Epithelial cell of esophagus (primary cell): ENCODE measurements at regions not wholly inside any gene's neighbourhood (a gene's known extent, or its start where the extent isn't known, plus 50 kb on each side); places are given as distances from the start of the nearest gene placed in this dataset.

ENCODE experiments used
- DNase-seq: peaks from one replicate; pipeline ENCODE4 v3.0.0; 2010; ENCODE audit warnings: low read depth
- H3K4me3 ChIP-seq: 2 replicates; pipeline ENCODE4 v1.5.1; 2011; ENCODE audit warnings: mild to moderate bottlenecking, low read length, control low read depth
- CTCF ChIP-seq: IDR thresholded peaks from 2 replicates; pipeline ENCODE4 v1.5.1; 2011; ENCODE audit warnings: low read depth, mild to moderate bottlenecking, low read length, control low read depth, inconsistent platforms; ENCODE audit not compliant: insufficient read depth; ENCODE audit errors: missing control alignments

DNA sequence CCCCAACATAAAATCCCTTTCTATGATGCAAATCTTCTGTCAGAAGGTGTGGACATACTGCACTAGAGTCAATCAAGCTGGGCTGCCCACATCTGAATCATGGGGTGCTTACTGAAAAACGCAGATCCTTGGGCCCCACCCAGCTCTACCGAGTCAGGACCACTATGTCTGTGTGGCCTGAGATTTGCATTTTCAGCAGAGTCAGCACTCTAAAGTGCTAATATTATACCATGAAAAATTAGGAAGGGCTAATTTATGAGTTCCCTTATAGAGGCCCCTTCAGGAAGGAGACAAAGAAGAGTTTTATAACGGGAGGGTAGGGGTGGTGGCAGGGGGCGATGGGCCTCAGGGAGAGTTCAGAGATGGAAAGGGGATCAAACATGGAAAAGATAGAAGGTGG is 163.3 kb upstream of the NABP1 start:
- no peak for TF ChIP-seq CTCF
- DNase-seq: no peak
- no peak overlapping the region for H3K4me3 ChIP-seq

DNA sequence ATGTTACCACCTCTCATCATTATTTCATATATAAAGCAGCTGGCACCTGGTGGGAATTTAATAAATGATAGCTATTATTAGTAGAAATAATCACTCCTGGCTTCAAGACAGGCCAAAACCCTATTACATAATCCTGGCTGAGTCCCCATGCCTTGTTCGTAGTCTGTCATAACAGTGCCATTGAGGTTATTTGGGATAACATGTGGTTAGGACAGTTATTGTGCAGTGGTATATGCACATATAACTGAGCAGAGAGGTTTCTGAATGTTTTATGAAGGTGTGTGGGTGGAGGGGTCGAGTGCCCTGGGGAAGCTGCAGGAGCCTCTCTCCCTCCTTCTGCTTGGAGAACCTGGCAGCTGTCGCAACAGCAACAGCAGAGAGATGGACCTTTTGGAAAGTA is 162.4 kb upstream of the NABP1 start:
- no peak overlapping the region for H3K4me3 ChIP-seq
- DNase-seq: no peak
- no peak for TF ChIP-seq CTCF

- H3K4me3 ChIP-seq: no peak overlapping the region
- no peak for DNase-seq
- TF ChIP-seq CTCF: no peak
Observed at GRCh38 chr2:191516260-191516659, 161.7 kb upstream of the NABP1 start.

- DNase-seq: peak; percentile 43
- no peak overlapping the region for H3K4me3 ChIP-seq
- TF ChIP-seq CTCF: peak; percentile 68
Observed at GRCh38 chr2:191521608-191522208, 156.2 kb upstream of the NABP1 start.

DNA sequence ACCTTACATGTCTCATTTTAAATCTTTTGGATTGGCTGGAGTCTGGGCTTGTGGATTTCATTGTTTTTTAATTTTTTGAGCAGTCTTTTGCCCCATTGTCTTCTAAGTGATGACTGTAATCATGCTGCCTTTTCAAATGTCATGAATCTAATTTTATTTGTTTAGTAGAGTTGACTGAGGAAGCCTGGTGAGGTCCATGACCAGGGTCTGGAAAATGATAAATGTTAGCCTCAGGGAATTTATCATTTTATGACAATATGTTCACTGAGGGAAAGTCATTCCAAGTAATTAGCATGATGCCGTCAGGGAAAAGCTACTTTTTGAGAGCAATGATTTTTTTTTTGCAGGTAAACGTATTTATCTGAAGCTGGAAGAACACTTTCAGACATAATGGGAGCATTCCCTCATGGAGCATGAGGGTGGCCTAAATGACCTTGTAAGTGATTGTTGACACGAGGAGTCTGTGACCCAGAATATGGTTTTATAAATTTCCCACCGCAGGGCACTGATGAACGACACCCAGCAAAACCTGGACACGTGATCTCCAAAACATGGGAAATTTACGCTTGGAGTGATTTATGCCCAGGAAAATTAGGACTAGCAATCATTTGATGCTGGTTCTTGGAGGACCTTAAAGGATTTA is 155.3 kb upstream of the NABP1 start:
- H3K4me3 ChIP-seq: no peak overlapping the region
- DNase-seq: no peak
- TF ChIP-seq CTCF: no peak

DNA sequence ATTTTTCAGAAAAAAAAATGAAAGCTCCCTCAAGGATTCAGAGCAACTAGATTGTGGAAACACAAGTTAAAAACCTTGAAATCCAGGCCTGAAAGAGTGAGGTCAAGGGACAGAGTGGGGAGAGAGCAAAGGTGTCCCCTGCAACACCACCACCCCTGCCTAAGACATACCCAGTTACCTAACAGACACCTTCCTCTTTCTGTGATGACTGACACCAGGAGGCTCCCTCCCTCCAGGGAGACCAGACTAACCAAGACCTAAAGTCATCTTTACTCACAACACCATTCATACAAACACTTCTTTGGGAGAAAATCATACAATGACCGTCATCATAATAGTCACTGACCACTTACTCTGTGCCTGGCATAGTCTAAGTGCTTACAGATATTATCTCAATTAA is 151.8 kb upstream of the NABP1 start:
- H3K4me3 ChIP-seq: no peak overlapping the region
- no peak for TF ChIP-seq CTCF
- DNase-seq: no peak

DNA sequence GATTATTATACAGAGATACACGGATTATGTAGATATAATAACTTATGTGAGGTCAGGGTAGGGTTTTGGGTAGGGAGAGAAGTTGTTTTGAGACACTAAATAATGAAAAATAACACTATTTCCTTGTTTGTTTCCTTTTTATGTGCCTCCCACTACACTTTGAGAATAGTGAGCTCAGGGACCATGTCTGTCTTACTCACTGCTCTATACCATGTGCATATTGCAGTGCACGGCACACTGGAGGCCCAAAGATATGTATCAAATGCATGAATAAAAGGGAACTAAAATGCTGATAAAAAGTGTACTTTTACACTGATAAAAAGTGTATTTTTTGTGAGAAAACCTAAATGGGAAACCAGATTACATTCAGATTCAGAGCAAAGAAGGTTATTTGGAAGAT is 151.4 kb upstream of the NABP1 start:
- TF ChIP-seq CTCF: no peak
- H3K4me3 ChIP-seq: no peak overlapping the region
- no peak for DNase-seq
